Activated CD4-positive, alpha-beta memory T cell treated with anti-CD3 and anti-CD28 coated beads, Interleukin-2, amount 10 ng/mL, durations not matched to agents 7 days and 5 days (primary cell): ENCODE measurements at regions not wholly inside any gene's neighbourhood (a gene's known extent, or its start where the extent isn't known, plus 50 kb on each side); places are given as distances from the start of the nearest gene placed in this dataset.
"Not testable (repeated sequence)": the region's sequence is repeated elsewhere in the genome, so short reads cannot be mapped to it uniquely, and the experiment has no call there.

ENCODE experiments used
- CTCF ChIA-PET: fragments of 350-600 bp; sonication (Branson Sonifier 250); formaldehyde crosslinking; loops from one replicate; lab custom pipeline; 2021; ENCODE audit warnings: antibody characterized with exemption, inconsistent platforms; lab: Charles Lee
- POLR2A ChIA-PET: fragments of 350-600 bp; sonication (Branson Sonifier 250); formaldehyde crosslinking; loops from one replicate; lab custom pipeline; 2021; ENCODE audit warnings: antibody characterized with exemption; lab: Charles Lee
- DNase-seq: peaks from one replicate; pipeline ENCODE4 v3.0.0-alpha.2; 2020
- H3K27ac Mint-ChIP-seq: one replicate; pipeline ENCODE4 v1.8.0; 2021; ENCODE audit warnings: mild to moderate bottlenecking, mixed read lengths
- H3K27me3 Mint-ChIP-seq: one replicate; pipeline ENCODE4 v1.8.0; 2021; ENCODE audit warnings: mixed read lengths
- H3K36me3 Mint-ChIP-seq: one replicate; pipeline ENCODE4 v1.8.0; 2021; ENCODE audit warnings: low read depth, mixed read lengths
- H3K4me1 Mint-ChIP-seq: one replicate; pipeline ENCODE4 v1.8.0; 2021; ENCODE audit warnings: mixed read lengths
- H3K4me3 Mint-ChIP-seq: one replicate; pipeline ENCODE4 v1.8.0; 2021; ENCODE audit warnings: mild to moderate bottlenecking, mixed read lengths
- H3K9me3 Mint-ChIP-seq: one replicate; pipeline ENCODE4 v1.8.0; 2021; ENCODE audit warnings: mixed read lengths

GRCh38 chr5:105195765-105196164, 1633.2 kb upstream of the NUDT12 start:
- ChIA-PET CTCF (no interaction called here), POLR2A (no interaction called here)
- H3K27me3 Mint-ChIP-seq, result no peaks in the 10 kb centered on the region
- no peak overlapping the region for H3K4me3 Mint-ChIP-seq
- H3K36me3 Mint-ChIP-seq, result no peaks in the 10 kb centered on the region
- H3K4me1 Mint-ChIP-seq, result no peaks in the 10 kb centered on the region
- no peak overlapping the region for H3K27ac Mint-ChIP-seq
- no peak for DNase-seq
- H3K9me3 Mint-ChIP-seq, result peaks cover 5% of the 10 kb centered on the region

GRCh38 chr5:105172918-105173317, 1610.3 kb upstream of the NUDT12 start:
- Mint-ChIP-seq H3K36me3 (no peaks in the 10 kb centered on the region), H3K27ac (no peak overlapping the region), H3K27me3 (no peaks in the 10 kb centered on the region), H3K9me3 (peaks cover 17% of the 10 kb centered on the region), H3K4me1 (no peaks in the 10 kb centered on the region), H3K4me3 (no peak overlapping the region)
- ChIA-PET POLR2A (no interaction called here), CTCF (no interaction called here)
- no peak for DNase-seq

DNA sequence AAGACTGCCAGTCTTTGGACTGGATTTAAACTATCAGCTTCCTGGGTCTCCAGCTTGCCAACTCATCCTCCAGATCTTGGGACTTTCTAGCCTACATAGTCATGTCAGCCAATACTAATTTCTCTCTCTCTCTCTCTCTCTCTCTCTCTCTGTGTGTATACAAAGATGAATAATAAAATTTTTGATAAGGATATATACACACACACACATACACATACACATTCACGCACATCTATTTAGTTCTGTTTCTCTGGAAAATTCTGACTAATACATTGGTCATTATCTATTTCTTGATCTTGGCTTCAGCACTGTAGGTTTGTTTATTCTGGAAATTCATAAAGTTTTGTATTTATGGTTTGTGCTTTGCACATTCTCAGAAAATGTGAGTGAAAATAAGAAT, 1606.2 kb upstream of the NUDT12 start:
- CTCF ChIA-PET, result no interaction called here
- POLR2A ChIA-PET, result no interaction called here

DNA sequence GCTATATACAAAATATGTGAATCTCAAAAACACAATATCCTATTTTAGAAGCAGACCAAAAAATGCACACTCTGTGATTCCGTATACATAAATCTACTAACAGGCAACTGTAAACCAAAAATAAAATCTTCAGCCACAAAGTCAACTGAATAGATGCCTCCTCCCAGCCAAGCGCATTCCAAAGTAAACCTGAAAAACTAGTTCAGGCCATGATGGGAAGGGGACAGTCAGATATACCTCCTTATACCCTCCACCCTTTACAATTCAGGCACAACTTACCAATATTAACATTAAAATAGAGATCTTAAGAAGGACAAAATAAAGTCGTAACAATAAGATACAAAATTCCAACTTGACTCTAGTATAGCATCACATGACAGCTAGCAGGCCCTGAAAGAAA, 1604.5 kb upstream of the NUDT12 start:
- ChIA-PET CTCF (no interaction called here), POLR2A (no interaction called here)
- peaks cover 22% of the 10 kb centered on the region for H3K9me3 Mint-ChIP-seq
- DNase-seq, result no peak
- no peaks in the 10 kb centered on the region for H3K27me3 Mint-ChIP-seq
- H3K36me3 Mint-ChIP-seq, result no peaks in the 10 kb centered on the region
- no peak overlapping the region for H3K4me3 Mint-ChIP-seq
- H3K4me1 Mint-ChIP-seq, result no peaks in the 10 kb centered on the region
- H3K27ac Mint-ChIP-seq, result no peak overlapping the region

More for the DNA sequence above, 1606.2 kb upstream of the NUDT12 start:
- H3K4me1 Mint-ChIP-seq, result no peaks in the 10 kb centered on the region
- H3K27me3 Mint-ChIP-seq, result no peaks in the 10 kb centered on the region
- no peaks in the 10 kb centered on the region for H3K36me3 Mint-ChIP-seq
- H3K4me3 Mint-ChIP-seq, result no peak overlapping the region
- H3K9me3 Mint-ChIP-seq, result peaks cover 20% of the 10 kb centered on the region
- no peak overlapping the region for H3K27ac Mint-ChIP-seq
- no peak for DNase-seq

DNA sequence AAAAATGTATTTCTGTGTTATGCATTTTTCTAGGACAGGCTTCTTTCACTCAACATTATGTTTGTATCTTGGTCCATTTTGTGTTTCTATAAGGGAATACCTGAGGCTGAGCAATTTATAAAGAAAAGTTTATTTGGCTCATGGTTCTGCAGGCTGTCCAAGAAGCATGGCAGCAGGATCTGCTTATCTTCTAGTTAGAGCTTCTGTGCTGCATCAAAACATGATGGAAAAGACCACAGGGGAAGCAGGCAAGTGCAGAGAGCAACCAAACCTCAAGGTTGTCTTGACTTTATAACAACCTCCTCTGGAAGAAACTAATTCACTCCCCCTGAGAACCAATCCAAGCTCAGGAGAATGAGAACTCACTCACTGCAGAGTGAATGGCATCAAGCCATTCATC, 1601.0 kb upstream of the NUDT12 start:
- Mint-ChIP-seq H3K36me3 (no peaks in the 10 kb centered on the region), H3K27me3 (no peaks in the 10 kb centered on the region), H3K27ac (no peak overlapping the region), H3K9me3 (peaks cover 23% of the 10 kb centered on the region), H3K4me1 (no peaks in the 10 kb centered on the region), H3K4me3 (no peak overlapping the region)
- ChIA-PET CTCF (no interaction called here), POLR2A (no interaction called here)
- DNase-seq, result no peak

DNA sequence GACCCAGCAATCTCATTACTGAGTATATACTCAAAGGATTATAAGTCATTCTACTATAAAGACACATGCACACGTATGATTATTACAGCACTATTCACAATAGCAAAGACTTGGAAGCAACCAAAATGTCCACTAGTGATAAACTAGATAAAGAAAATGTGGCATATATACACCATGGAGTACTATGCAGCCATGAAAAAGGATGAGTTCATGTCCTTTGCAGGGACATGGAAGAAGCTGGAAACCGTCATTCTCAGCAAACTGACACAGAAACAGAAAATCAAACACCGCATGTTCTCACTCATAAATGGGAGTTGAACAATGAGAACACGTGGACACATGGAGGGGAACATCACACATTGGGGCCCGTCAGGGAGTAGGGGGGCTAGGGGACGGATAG, 1600.0 kb upstream of the NUDT12 start:
- DNase-seq, H3K27ac Mint-ChIP-seq, H3K36me3 Mint-ChIP-seq, H3K27me3 Mint-ChIP-seq, H3K4me3 Mint-ChIP-seq, CTCF ChIA-PET, H3K4me1 Mint-ChIP-seq, POLR2A ChIA-PET: not testable (repeated sequence)
- peaks cover 16% of the 10 kb centered on the region for H3K9me3 Mint-ChIP-seq

DNA sequence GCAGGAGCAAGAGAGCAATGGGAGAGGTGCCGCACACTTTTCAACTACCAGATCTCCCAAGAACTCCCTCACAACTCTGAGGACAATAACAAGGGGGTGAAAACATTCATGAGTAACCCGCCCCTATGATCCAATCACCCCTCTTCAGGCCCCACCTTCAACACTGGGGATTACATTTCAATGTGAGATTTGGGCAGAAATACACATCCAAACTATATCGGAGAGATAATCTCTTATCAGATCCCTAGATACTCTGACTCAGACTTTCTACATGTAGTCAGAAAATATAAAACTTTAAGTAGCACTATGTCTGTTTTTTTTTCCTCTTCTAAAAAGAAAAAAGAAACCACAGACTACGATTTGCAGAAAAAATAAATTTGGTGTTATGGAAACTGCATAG, 1595.9 kb upstream of the NUDT12 start:
- no peak overlapping the region for H3K27ac Mint-ChIP-seq
- H3K36me3 Mint-ChIP-seq, result no peaks in the 10 kb centered on the region
- H3K9me3 Mint-ChIP-seq, result peaks cover 24% of the 10 kb centered on the region
- H3K27me3 Mint-ChIP-seq, result no peaks in the 10 kb centered on the region
- H3K4me1 Mint-ChIP-seq, result no peaks in the 10 kb centered on the region
- ChIA-PET CTCF (no interaction called here), POLR2A (no interaction called here)
- DNase-seq, result no peak
- H3K4me3 Mint-ChIP-seq, result no peak overlapping the region

GRCh38 chr5:105150323-105150722, 1587.7 kb upstream of the NUDT12 start:
- Mint-ChIP-seq H3K27me3 (no peaks in the 10 kb centered on the region), H3K9me3 (peaks cover 10% of the 10 kb centered on the region), H3K27ac (no peak overlapping the region), H3K4me3 (no peak overlapping the region), H3K36me3 (no peaks in the 10 kb centered on the region), H3K4me1 (no peaks in the 10 kb centered on the region)
- POLR2A ChIA-PET, result no interaction called here
- DNase-seq, result no peak
- CTCF ChIA-PET, result no interaction called here

DNA sequence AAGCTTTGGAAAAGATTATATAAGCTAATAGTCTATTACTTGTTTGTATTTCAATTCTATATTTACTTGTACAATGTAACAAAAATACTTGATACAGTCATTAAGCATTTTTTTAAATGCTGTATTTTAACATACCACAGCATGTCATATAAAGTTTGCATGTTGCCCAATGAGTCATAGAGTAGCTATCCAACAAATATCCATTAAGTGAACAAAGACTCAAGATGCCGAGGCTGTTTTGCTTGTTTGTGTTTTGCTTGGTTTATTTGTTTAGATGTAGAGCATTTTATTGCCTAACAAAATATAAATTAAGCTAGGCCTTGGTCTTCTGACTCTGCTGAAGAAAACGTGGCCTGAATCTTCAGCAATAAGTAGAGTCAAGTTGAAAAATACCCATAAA, 1584.3 kb upstream of the NUDT12 start:
- Mint-ChIP-seq H3K9me3 (peaks cover 3% of the 10 kb centered on the region), H3K4me1 (no peaks in the 10 kb centered on the region), H3K4me3 (no peak overlapping the region), H3K36me3 (no peaks in the 10 kb centered on the region), H3K27me3 (no peaks in the 10 kb centered on the region), H3K27ac (no peak overlapping the region)
- DNase-seq, result no peak
- POLR2A ChIA-PET, result no interaction called here
- CTCF ChIA-PET, result no interaction called here

- no peak for DNase-seq
- Mint-ChIP-seq H3K27ac (no peak overlapping the region), H3K4me3 (no peak overlapping the region), H3K27me3 (no peaks in the 10 kb centered on the region), H3K9me3 (peaks cover under 1% of the 10 kb centered on the region), H3K36me3 (no peaks in the 10 kb centered on the region), H3K4me1 (no peaks in the 10 kb centered on the region)
- ChIA-PET POLR2A (no interaction called here), CTCF (no interaction called here)
Observed at GRCh38 chr5:105145152-105145551, 1582.6 kb upstream of the NUDT12 start.

- POLR2A ChIA-PET, result no interaction called here
- no peak for DNase-seq
- CTCF ChIA-PET, result no interaction called here
- H3K4me3 Mint-ChIP-seq, result no peak overlapping the region
- H3K36me3 Mint-ChIP-seq, result no peaks in the 10 kb centered on the region
- no peaks in the 10 kb centered on the region for H3K4me1 Mint-ChIP-seq
- H3K27ac Mint-ChIP-seq, result no peak overlapping the region
- H3K27me3 Mint-ChIP-seq, result no peaks in the 10 kb centered on the region
- peaks cover 12% of the 10 kb centered on the region for H3K9me3 Mint-ChIP-seq
Observed at GRCh38 chr5:105134328-105134727, 1571.7 kb upstream of the NUDT12 start.

DNA sequence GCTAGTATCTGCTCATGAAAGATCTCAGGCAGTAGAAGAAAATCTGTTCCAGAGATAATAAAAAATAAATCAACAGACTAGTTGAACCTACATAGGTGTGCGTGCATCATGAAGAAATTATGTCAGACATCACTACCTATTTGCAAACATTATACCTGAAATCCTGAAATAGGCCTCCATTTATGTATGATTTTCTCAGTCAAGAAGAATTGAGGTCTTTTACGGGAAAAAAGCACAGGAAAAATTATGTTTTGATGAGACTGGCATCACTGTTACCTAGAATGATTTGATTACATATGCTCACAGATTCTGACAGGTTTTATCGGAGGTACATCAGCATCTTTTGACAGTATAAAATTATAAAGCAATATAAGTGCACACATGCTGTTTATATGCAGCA, 1570.5 kb upstream of the NUDT12 start:
- peaks cover 12% of the 10 kb centered on the region for H3K9me3 Mint-ChIP-seq
- H3K4me3 Mint-ChIP-seq, result no peak overlapping the region
- H3K27me3 Mint-ChIP-seq, result no peaks in the 10 kb centered on the region
- ChIA-PET CTCF (no interaction called here), POLR2A (no interaction called here)
- no peak overlapping the region for H3K27ac Mint-ChIP-seq
- no peaks in the 10 kb centered on the region for H3K36me3 Mint-ChIP-seq
- no peaks in the 10 kb centered on the region for H3K4me1 Mint-ChIP-seq
- no peak for DNase-seq

GRCh38 chr5:105132581-105132980, 1570.0 kb upstream of the NUDT12 start:
- no peak overlapping the region for H3K27ac Mint-ChIP-seq
- CTCF ChIA-PET, result no interaction called here
- no peak overlapping the region for H3K4me3 Mint-ChIP-seq
- DNase-seq, result no peak
- no peaks in the 10 kb centered on the region for H3K4me1 Mint-ChIP-seq
- H3K36me3 Mint-ChIP-seq, result no peaks in the 10 kb centered on the region
- POLR2A ChIA-PET, result no interaction called here
- peaks cover 12% of the 10 kb centered on the region for H3K9me3 Mint-ChIP-seq
- no peaks in the 10 kb centered on the region for H3K27me3 Mint-ChIP-seq

DNA sequence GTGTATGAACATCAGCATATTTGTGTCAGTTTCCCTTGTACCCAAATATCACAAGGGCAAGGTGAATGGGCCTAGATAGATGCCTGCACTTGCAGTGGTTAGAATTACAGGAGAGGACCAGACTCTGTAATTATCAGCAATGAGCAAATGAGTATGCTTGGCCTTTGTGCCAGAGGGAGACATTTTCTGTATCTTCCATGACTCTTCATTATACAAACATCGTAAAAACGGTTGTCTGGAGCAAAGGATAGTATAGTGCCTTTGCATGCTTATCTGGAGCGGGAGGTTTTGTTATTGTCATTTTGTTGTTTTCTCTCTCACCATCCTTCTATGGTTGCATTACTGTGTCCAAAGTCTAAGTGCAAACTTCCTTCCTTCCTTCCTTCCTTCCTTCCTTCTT, 1568.5 kb upstream of the NUDT12 start:
- Mint-ChIP-seq H3K36me3 (no peaks in the 10 kb centered on the region), H3K4me1 (no peaks in the 10 kb centered on the region), H3K27me3 (no peaks in the 10 kb centered on the region), H3K9me3 (peaks cover 8% of the 10 kb centered on the region), H3K27ac (no peak overlapping the region), H3K4me3 (no peak overlapping the region)
- ChIA-PET POLR2A (no interaction called here), CTCF (no interaction called here)
- DNase-seq, result no peak

DNA sequence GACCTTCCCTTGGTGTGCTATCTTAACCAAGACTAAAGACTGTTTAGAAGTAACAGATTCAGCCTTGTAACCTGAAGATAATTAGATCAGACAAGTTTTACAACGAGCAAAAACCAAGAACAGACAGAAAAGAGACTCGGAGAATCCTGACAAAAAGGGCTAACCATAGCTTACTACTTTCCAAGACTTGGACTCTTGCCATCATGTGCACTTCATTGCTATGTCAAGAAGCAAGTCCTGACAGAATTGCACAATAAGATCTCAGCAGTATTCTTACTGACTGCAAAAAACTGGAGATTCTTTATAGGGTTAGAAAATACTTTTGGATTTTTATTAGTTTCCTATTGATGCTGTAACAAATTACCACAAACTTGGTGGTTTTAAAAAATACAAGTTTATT, 1539.0 kb upstream of the NUDT12 start:
- ChIA-PET CTCF (no interaction called here), POLR2A (no interaction called here)
- Mint-ChIP-seq H3K36me3 (no peaks in the 10 kb centered on the region), H3K27me3 (no peaks in the 10 kb centered on the region), H3K4me1 (no peaks in the 10 kb centered on the region), H3K4me3 (no peak overlapping the region), H3K9me3 (peaks cover 2% of the 10 kb centered on the region), H3K27ac (no peak overlapping the region)
- no peak for DNase-seq
